Stimulated activated CD4-positive, alpha-beta T cell treated with anti-CD3 and anti-CD28 coated beads, Interleukin-1b, Interleukin-23, amount 100 ng/mL, for 1 hour (primary cell): ENCODE measurements at regions not wholly inside any gene's neighbourhood (a gene's known extent, or its start where the extent isn't known, plus 50 kb on each side); places are given as distances from the start of the nearest gene placed in this dataset.

Experiments
- DNase-seq, 2 donors: peaks; one replicate each; pipeline ENCODE4 v3.0.0-alpha.2; 2020; ENCODE audit warnings: low read depth in 2 of 2

- DNase-seq = no peak
Measured at GRCh38 chr1:67560580-67561255, 124.3 kb upstream of the GADD45A start.

- peak; percentile 61 to 88 for DNase-seq
Measured at GRCh38 chr1:67561704-67562113, 123.3 kb upstream of the GADD45A start.

DNA sequence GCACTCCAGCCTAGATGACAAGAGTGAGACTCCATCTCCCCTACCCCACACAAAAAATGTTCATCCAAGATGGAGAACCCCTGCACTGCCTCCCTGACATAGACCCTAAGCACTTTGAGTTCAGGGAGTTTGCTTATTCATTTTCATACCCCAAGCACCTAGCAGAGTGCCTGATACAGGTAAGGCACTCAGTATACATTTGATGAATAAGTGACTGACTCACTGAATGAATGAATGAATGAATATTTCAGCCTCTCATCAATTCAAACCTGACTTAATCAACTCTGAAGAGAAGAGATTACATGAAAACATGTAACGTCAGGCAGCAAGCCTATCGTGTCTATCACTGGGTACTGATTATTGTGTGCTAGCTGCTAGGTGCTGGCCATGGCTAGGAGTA is 121.3 kb upstream of the GADD45A start:
- no peak for DNase-seq

DNA sequence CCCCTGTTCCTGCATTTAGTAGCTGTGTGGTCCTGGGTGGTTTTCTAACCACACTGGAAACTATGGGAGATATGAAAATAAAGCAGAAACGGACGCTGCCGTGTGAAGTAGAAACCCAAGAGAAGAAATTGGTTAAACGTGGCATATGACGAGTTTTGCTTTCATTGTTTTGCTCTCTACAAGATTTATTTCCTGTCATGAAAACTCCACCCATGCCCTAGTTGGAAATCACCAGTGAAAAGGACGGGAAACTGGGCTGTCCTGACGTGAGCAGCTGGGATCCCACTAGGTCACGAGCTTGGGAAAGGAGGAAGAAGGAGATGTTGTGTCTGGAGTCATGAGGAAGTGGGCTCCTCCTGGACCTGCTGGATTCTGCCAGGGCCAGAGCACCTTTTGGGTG is 120.8 kb upstream of the GADD45A start:
- no peak for DNase-seq

DNA sequence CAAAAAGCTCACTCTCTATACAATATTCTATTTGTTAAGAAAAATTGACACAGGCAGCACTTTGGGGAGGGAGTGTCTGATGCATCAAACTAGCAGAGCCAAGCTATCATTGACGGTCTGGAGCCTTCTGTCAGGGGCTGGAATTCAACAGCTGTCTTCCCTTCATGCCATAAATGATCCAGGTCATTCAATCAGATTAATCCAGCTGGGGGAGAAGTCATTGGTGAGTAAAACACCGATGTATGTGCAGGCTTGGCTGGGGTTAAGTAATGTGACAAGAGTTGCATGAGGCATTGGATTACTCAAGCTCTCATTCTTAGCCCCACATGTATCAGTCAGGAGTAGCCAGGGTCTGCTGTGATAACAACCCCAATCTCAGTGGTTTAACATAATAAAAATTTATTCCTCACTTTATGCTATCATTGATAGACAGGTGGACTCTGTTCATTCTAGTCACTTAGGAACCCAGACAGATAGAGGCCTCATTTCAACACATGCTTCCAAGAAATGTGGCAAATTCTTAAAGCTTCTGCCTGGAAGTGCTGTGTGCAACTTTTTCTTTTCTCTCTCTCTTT is 118.1 kb upstream of the GADD45A start:
- no peak for DNase-seq

DNA sequence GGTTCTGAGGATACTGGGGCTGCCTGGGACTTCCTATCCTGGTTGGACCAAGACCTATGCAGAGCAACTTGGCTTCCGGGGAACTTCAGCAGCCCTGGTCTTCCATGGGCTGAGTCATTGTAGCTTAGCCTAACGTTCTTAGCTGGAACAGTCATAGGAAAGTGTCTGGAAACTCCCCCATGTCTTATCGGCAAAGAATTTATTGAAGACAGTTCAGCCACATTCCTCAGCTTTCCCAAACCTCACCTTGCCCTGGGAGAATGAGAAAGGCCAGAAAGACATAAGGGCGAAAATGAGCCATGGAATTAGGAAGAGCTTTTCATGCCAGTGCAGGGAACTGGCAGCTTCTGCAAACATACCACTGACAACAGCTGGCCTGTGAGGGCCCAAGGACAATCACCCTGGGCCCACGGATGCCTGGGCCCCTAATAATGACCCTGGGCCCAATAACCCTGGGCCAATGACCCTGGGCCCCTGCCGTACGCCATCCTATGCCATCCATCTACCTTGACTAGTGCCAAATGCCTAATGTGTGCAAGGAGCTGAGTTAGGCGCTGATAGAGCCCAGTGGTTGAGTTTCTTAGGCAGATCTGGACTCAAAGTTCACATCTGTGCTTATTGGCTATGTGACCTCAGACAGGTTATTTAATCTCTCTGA is 114.4 kb upstream of the GADD45A start:
- DNase-seq = no peak

DNA sequence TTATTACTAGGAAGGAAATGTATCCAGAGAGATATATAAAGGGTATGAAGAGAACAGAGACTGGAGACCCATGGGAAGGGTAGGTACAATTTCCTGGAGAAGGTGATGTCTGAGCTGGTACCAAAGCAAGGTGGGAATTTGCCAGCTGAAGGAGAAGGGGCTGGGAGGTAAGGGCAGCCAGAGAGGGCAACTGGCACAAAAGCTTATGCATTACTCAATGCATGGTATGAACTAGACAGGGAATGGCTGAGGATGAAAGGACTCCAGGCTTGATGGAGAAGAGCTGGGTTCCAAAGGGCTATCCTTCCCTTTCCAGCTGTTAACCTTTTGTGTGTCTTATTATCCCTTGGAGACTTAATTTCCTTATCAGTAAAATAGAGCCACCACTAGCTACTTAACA is 113.6 kb upstream of the GADD45A start:
- no peak for DNase-seq

DNA sequence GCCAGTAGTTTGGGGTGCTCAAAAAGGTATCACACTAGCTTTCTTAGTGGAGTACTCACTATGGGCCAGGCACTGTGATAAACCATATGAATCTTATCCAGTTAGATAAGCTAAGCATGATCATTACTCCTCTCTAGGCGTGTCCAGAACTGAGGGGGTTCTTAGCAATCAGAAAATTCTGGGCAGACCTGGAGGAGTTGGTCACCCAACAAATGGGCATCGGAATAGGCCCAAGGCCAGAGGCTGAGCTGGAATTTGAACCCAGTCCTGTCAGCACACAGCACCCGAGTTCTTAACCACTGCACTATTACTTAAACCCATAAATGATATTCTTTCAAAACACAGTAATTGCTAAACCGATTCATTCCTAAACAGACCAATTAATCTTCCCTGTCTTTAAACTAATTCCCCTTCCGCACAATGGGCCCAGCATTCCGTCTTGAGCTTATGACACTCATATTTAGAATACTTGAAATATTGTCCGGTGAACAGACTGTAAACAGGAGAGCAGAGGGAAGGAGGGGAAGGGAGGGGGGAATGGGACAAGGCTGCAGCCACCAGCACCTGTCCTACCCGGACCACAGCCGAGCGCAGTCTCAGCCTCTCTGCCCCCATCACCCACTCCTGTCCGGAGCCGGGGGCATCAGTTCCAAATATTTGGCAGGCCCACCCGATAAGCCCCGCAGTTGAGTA is 113.0 kb upstream of the GADD45A start:
- DNase-seq = no peak

GRCh38 chr1:67572594-67573221 is 112.3 kb upstream of the GADD45A start:
- DNase-seq = no peak

DNA sequence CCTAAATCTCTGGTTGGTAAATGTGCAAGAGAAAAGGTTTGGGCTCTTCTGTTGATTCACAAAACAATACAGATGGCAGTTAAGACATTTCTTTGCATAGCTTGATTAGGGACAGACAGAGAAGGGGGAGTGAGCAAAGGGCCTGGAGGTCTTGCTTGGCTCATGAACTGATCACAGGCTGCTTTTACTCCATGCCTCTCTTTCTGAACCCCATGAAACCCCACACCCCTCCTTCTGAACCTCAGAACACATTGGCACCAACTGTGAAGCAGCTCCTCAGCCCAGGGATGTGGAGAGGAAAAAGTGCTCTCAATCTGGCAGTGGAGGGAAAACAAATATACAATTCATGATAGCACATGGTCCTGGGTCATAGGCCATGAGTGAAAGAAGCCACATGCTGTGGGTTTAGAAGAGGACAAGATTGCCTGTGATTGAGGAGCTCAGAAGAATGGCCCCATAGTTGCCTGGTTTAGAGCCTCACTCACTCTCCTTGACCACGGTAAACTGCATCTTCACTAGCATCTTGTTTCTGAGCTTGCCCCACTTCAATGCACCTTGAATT is 111.6 kb upstream of the GADD45A start:
- no peak for DNase-seq

DNA sequence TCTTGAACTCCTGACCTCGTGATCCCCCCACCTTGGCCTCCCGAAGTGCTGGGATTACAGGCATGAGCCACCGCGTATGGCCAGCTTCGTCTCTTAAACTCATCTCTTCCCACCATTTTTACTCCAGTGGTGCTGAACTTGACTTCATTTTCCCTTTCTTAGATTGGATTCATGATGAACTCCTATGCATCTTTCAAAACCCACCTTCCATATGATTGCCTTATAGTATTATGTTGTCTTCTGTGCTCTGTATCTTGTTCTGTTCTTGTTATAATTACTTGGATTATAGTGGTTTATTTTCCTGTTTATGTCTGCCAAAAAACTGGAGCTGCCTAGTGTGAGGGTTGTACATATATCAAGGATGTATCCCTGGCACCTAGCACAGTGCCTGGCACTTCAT is 110.8 kb upstream of the GADD45A start:
- DNase-seq = no peak

GRCh38 chr1:67575861-67576260 is 109.1 kb upstream of the GADD45A start:
- no peak for DNase-seq

DNA sequence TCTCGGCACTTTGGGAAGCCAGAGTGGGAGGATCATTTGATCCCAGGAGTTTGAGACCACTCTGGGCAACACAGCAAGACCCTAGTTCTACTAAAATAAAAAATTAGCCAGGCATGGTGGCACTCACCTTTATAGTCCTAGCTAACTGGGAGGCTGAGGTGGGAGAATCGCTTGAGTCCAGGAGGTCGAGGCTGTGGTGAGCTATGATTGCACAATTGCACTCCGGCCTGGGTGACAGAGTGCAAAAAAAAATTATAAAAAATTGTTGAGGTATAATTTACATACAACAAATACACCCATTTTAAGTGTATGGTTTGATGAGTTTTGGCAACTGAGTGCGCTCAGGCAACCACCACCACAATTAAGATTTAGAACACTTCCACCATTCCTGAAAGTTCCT is 108.5 kb upstream of the GADD45A start:
- DNase-seq = no peak

GRCh38 chr1:67577646-67578045 is 107.4 kb upstream of the GADD45A start:
- DNase-seq = no peak

GRCh38 chr1:67578397-67579020 is 106.5 kb upstream of the GADD45A start:
- no peak for DNase-seq

GRCh38 chr1:67579623-67580394 is 105.2 kb upstream of the GADD45A start:
- no peak for DNase-seq

- no peak for DNase-seq
Measured at GRCh38 chr1:67580691-67581403, 104.2 kb upstream of the GADD45A start.

DNA sequence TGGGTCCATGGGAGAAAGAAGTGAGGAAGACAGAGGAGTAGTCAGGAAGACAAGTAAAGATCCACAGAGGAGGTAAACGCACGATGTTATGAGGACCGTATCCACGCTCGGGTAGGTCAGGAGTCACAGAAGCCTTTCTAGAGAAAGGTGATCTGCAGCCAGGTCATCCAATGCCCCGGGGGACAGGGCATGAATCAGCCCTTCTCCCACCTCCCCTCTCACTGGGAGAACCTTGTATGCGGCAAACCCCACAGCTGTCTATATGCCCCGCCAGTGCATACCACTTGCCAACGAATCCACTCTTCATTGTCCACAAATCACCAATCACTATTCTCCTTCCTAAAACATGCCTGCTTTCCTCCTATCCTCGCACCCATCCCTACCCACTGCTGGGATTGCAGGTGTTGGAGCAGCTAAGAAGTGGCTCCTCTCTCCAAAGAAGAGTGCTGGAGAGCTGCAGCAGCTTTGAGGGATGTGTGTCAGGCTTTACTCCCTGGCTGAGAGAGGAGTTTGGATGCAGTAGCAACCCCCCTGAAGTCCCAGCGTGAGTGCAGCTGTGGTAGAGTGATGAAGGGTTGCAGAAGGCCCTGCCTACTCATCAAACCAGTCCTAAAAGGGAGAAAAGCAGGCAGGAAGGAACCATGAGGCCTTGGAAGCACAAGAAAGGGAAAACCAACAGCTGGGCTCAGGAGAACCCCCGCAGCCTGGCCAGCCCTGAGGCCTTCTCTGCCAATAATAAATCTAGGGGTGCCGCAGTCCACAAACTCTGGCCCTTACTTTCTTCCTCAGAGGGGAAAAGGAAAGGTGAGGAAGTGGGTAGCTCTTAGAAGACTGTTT is 102.2 kb upstream of the GADD45A start:
- DNase-seq = no peak

DNA sequence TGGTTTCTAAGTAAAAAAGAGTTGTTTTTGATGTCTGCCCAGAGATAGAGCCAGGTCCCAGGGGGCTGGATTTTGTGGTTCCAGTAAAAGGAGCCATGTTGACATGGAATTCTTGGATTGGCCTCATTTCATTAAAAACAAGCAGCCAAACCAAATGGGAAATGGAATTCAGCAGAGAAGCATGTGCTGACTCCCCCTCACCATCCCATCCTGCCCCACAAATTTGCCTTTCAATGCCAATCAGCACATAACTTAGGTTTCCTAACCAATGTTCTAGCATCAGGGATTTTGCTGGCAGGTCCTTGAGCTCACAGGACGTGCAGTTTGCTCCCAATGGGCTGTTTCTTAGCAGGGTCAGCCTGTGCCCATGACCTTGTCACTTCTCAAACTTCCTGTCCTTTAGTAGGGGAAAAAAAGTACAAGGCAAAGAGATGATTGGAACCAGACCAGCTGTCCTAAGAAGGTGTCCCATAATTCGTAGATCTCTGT is 101.5 kb upstream of the GADD45A start:
- no peak for DNase-seq
